ENCODE measurements at regions not wholly inside any gene's neighbourhood (a gene's known extent, or its start where the extent isn't known, plus 50 kb on each side); places are given as distances from the start of the nearest gene placed in this dataset.

DNA sequence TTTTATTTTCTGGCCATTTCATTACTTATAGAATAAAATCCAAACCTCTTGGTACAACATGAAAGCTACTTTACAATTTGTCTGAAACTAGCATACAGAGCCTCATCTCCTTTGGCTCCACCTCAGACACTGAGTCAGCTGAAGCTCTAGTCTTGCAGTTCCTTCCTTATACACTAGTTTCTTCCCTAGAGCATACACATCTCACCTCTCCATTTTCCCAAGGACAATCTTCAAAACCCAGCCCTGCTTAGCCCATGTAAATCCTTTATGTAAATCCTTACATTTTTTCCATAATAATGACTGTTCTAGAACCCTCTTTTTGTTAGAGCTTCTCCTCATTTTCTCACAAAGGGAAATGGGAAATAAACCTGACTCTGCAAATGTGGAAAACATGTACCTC, 463.4 kb downstream of the SLC16A7 start:
- no peak for DNase-seq (ENCODE audit: low spot score in 2 of 2)
- Histone ChIP-seq H3K27me3 (no peaks in the 10 kb centered on the region), H3K9me3 (no peaks in the 10 kb centered on the region), H3K27ac (no peak overlapping the region), H3K4me1 (no peaks in the 10 kb centered on the region), H3K4me3 (no peak overlapping the region), H3K36me3 (no peaks in the 10 kb centered on the region)
- TF ChIP-seq, protein P1, sequence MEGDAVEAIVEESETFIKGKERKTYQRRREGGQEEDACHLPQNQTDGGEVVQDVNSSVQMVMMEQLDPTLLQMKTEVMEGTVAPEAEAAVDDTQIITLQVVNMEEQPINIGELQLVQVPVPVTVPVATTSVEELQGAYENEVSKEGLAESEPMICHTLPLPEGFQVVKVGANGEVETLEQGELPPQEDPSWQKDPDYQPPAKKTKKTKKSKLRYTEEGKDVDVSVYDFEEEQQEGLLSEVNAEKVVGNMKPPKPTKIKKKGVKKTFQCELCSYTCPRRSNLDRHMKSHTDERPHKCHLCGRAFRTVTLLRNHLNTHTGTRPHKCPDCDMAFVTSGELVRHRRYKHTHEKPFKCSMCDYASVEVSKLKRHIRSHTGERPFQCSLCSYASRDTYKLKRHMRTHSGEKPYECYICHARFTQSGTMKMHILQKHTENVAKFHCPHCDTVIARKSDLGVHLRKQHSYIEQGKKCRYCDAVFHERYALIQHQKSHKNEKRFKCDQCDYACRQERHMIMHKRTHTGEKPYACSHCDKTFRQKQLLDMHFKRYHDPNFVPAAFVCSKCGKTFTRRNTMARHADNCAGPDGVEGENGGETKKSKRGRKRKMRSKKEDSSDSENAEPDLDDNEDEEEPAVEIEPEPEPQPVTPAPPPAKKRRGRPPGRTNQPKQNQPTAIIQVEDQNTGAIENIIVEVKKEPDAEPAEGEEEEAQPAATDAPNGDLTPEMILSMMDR (IDR thresholded peaks at IDR 0.05) = no peak
- intact Hi-C loops (cut with DNase I) = no loop called here

- no peak for DNase-seq (ENCODE audit: low spot score in 2 of 2)
- no peak overlapping the region for H3K27ac ChIP-seq
- no peaks in the 10 kb centered on the region for H3K9me3 ChIP-seq
- intact Hi-C loops (cut with DNase I) = no loop called here
- H3K27me3 ChIP-seq = no peaks in the 10 kb centered on the region
- no peaks in the 10 kb centered on the region for H3K4me1 ChIP-seq
- no peaks in the 10 kb centered on the region for H3K36me3 ChIP-seq
- H3K4me3 ChIP-seq = no peak overlapping the region
- TF ChIP-seq, protein P1 (IDR thresholded peaks at IDR 0.05) = no peak
Measured at GRCh38 chr12:60066655-60067054, 470.8 kb downstream of the SLC16A7 start.

DNA sequence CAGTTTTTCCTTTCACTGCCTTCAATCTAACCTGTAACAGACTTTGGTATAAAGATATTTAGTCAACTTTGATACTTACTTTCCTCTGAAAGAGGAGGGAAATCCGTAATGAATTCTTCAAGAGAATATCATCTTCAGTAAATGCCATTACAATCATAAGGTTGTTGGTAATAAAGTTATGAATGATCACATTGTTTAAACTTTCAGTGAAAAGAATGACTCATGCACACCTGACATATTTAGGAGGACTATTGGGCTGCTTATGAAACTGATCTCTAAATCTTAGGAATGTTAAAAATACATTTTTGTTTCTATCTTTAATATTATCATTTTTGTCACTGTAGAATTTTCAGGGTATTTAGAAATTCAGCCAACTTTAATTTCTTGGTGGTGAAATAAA, 474.7 kb downstream of the SLC16A7 start:
- Histone ChIP-seq H3K27ac (no peak overlapping the region), H3K4me3 (no peak overlapping the region), H3K36me3 (no peaks in the 10 kb centered on the region), H3K27me3 (no peaks in the 10 kb centered on the region), H3K4me1 (no peaks in the 10 kb centered on the region), H3K9me3 (no peaks in the 10 kb centered on the region)
- intact Hi-C loops (cut with DNase I) = no loop called here
- no peak for DNase-seq (ENCODE audit: low spot score in 2 of 2)
- TF ChIP-seq, protein P1 (IDR thresholded peaks at IDR 0.05) = no peak

DNA sequence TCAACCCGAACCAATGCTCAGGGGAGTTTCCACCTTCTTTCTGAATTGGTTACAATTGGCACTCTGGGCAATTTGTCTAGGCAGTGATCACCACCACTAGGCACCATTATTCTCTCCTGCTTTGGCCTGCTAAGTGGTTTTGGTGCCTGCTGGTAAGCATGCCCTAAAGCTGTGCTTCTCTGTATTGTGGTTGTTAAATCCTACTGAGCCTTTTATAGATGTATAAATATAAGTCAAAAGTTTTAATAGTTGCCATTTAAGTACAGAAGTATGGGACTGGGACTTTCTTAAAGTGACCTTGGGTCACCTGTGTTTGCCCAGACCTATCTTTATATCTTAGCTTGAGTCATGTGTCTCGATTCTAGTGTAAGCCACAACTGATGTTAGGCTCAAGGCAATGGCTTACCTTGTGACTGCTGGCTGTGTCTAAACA, 475.9 kb downstream of the SLC16A7 start:
- Histone ChIP-seq H3K27me3 (no peaks in the 10 kb centered on the region), H3K36me3 (no peaks in the 10 kb centered on the region), H3K9me3 (no peaks in the 10 kb centered on the region), H3K4me1 (no peaks in the 10 kb centered on the region), H3K27ac (no peak overlapping the region), H3K4me3 (no peak overlapping the region)
- intact Hi-C loops (cut with DNase I) = no loop called here
- TF ChIP-seq, protein P1 (IDR thresholded peaks at IDR 0.05) = no peak
- no peak for DNase-seq (ENCODE audit: low spot score in 2 of 2)

DNA sequence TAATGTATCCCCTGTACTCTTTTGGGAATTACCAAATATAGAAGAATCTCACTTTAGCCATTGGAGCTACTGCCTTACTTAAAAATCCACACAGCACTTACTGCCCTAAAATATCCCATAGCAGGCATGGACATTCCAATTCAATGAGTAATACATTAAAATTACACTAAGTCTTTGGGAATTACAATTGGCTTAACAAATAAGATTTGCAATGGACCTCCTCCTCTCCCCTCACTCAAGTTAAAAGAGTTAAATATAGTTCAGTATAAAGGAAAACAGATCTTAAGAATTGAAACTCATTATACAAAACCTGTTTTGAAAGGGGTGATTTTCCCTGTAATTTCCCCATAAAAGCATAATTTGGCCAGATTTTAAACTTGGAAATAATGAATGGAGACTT, 477.1 kb downstream of the SLC16A7 start:
- TF ChIP-seq, protein P1 (IDR thresholded peaks at IDR 0.05) = no peak
- H3K9me3 ChIP-seq = no peaks in the 10 kb centered on the region
- no peak for DNase-seq (ENCODE audit: low spot score in 2 of 2)
- H3K27ac ChIP-seq = no peak overlapping the region
- H3K36me3 ChIP-seq = no peaks in the 10 kb centered on the region
- intact Hi-C loops (cut with DNase I) = no loop called here
- H3K4me1 ChIP-seq = no peaks in the 10 kb centered on the region
- H3K27me3 ChIP-seq = no peaks in the 10 kb centered on the region
- no peak overlapping the region for H3K4me3 ChIP-seq

- no peaks in the 10 kb centered on the region for H3K4me1 ChIP-seq
- intact Hi-C loops (cut with DNase I) = no loop called here
- DNase-seq (ENCODE audit: low spot score in 2 of 2) = no peak
- H3K4me3 ChIP-seq = no peak overlapping the region
- H3K27me3 ChIP-seq = no peaks in the 10 kb centered on the region
- H3K36me3 ChIP-seq = no peaks in the 10 kb centered on the region
- no peaks in the 10 kb centered on the region for H3K9me3 ChIP-seq
- H3K27ac ChIP-seq = no peak overlapping the region
- TF ChIP-seq, protein P1 (IDR thresholded peaks at IDR 0.05) = no peak
Measured at GRCh38 chr12:60075091-60075490, 479.3 kb downstream of the SLC16A7 start.

Measured in ascending aorta (tissue), 2 donors.